22Rv1 (cell line): ENCODE measurements at regions not wholly inside any gene's neighbourhood (a gene's known extent, or its start where the extent isn't known, plus 50 kb on each side); places are given as distances from the start of the nearest gene placed in this dataset.

Source experiments
- H3K27ac ChIP-seq: fragments of 450-650 bp; 2 replicates; pipeline ENCODE4 v1.5.1; 2017
- CTCF ChIP-seq: fragments of 450-650 bp; IDR thresholded peaks from 2 replicates; pipeline ENCODE4 v1.5.1; 2017; ENCODE audit warnings: mild to moderate bottlenecking
- ZFX ChIP-seq: fragments of 450-650 bp; IDR thresholded peaks from 2 replicates; pipeline ENCODE4 v1.6.1; 2017; ENCODE audit warnings: antibody characterized with exemption, borderline replicate concordance

DNA sequence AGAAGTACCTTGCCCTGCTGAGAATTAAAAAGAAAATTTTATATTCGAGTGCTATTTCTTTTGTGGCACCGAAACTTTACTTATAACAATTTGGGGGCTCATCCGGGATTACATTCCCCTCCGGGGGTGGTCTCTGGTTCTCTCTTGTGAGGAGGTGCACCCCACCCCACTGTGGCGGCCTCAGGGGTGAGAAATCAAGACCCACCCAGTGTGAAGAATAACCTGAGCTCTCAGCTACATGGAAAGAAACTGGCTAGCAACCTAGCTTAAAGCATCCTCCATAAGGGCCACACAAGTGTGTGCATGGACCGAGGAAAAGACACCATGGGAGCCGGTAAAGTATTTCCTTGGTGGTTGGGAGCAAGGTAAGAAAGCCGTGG, 50.9 kb upstream of the ANKRD10 start:
- TF ChIP-seq ZFX (no peak), CTCF (no peak)
- no peak overlapping the region for H3K27ac ChIP-seq

- TF ChIP-seq ZFX (no peak), CTCF (no peak)
- no peak overlapping the region for H3K27ac ChIP-seq
These were observed 50.3 kb upstream of the ANKRD10 start for GRCh38 chr13:110965038-110965754.
